CD4-positive, alpha-beta T cell treated with Interleukin-17A for 1 hour (primary cell): ENCODE measurements at regions not wholly inside any gene's neighbourhood (a gene's known extent, or its start where the extent isn't known, plus 50 kb on each side); places are given as distances from the start of the nearest gene placed in this dataset.
"Not testable (repeated sequence)": the region's sequence is repeated elsewhere in the genome, so short reads cannot be mapped to it uniquely, and the experiment has no call there.

Source experiments
- DNase-seq: peaks from one replicate; pipeline ENCODE4 v3.0.0-alpha.2; 2020

- no peak for DNase-seq
These were observed 1994.9 kb upstream of the FLRT2 start for GRCh38 chr14:83534995-83535394.

GRCh38 chr14:83535444-83535843 is 1994.5 kb upstream of the FLRT2 start:
- no peak for DNase-seq

- DNase-seq, result no peak
These were observed 1988.8 kb upstream of the FLRT2 start for GRCh38 chr14:83541147-83541546.

- no peak for DNase-seq
These were observed 1981.7 kb upstream of the FLRT2 start for GRCh38 chr14:83548061-83548839.

GRCh38 chr14:83556065-83556464 is 1973.9 kb upstream of the FLRT2 start:
- DNase-seq, result no peak

GRCh38 chr14:83556746-83557453 is 1973.0 kb upstream of the FLRT2 start:
- DNase-seq, result no peak

GRCh38 chr14:83558946-83559345 is 1971.0 kb upstream of the FLRT2 start:
- DNase-seq, result no peak

- DNase-seq, result no peak
These were observed 1970.2 kb upstream of the FLRT2 start for GRCh38 chr14:83559721-83560120.

GRCh38 chr14:83561261-83561660 is 1968.7 kb upstream of the FLRT2 start:
- no peak for DNase-seq

GRCh38 chr14:83566567-83566966 is 1963.4 kb upstream of the FLRT2 start:
- no peak for DNase-seq

- DNase-seq, result no peak
These were observed 1961.8 kb upstream of the FLRT2 start for GRCh38 chr14:83568141-83568540.

- DNase-seq, result no peak
These were observed 1954.6 kb upstream of the FLRT2 start for GRCh38 chr14:83575301-83575700.

- no peak for DNase-seq
These were observed 1946.7 kb upstream of the FLRT2 start for GRCh38 chr14:83583201-83583600.

GRCh38 chr14:83594874-83595273 is 1935.1 kb upstream of the FLRT2 start:
- no peak for DNase-seq

- DNase-seq, result no peak
These were observed 1922.3 kb upstream of the FLRT2 start for GRCh38 chr14:83607682-83608081.

- DNase-seq, result no peak
These were observed 1918.5 kb upstream of the FLRT2 start for GRCh38 chr14:83611491-83611890.

GRCh38 chr14:83611906-83612390 is 1918.0 kb upstream of the FLRT2 start:
- no peak for DNase-seq

GRCh38 chr14:83614956-83615355 is 1915.0 kb upstream of the FLRT2 start:
- no peak for DNase-seq

GRCh38 chr14:83624541-83624940 is 1905.4 kb upstream of the FLRT2 start:
- no peak for DNase-seq

- no peak for DNase-seq
These were observed 1897.6 kb upstream of the FLRT2 start for GRCh38 chr14:83632375-83632774.

- DNase-seq, result no peak
These were observed 1891.0 kb upstream of the FLRT2 start for GRCh38 chr14:83638748-83639504.

GRCh38 chr14:83639505-83639875 is 1890.5 kb upstream of the FLRT2 start:
- not testable (repeated sequence) for DNase-seq

GRCh38 chr14:83646228-83646627 is 1883.7 kb upstream of the FLRT2 start:
- DNase-seq, result no peak

- DNase-seq, result no peak
These were observed 1869.3 kb upstream of the FLRT2 start for GRCh38 chr14:83660597-83660996.
